HG03575 (cell line): ENCODE measurements at regions not wholly inside any gene's neighbourhood (a gene's known extent, or its start where the extent isn't known, plus 50 kb on each side); places are given as distances from the start of the nearest gene placed in this dataset.
"Not testable (repeated sequence)": the region's sequence is repeated elsewhere in the genome, so short reads cannot be mapped to it uniquely, and the experiment has no call there.

Source experiments
- ATAC-seq: cut with Tn5 transposase; IDR thresholded peaks from one replicate; pipeline ENCODE4 v1.9.1; 2021; ENCODE audit not compliant: unreplicated experiment, insufficient number of reproducible peaks, low FRiP score; ENCODE audit errors: extremely low read depth

- no peak for ATAC-seq
Measured at GRCh38 chrX:13194291-13195103, 125.4 kb downstream of the ATXN3L start.

GRCh38 chrX:13190051-13190450, 129.8 kb downstream of the ATXN3L start:
- ATAC-seq: no peak

- ATAC-seq: no peak
Measured at GRCh38 chrX:13189380-13189779, 130.5 kb downstream of the ATXN3L start.

- no peak for ATAC-seq
Measured at GRCh38 chrX:13188731-13189309, 131.0 kb downstream of the ATXN3L start.

- ATAC-seq: not testable (repeated sequence)
Measured at GRCh38 chrX:13186643-13187042, 133.2 kb downstream of the ATXN3L start.

GRCh38 chrX:13180807-13181206, 136.4 kb upstream of the FAM9C start:
- no peak for ATAC-seq

- no peak for ATAC-seq
Measured at GRCh38 chrX:13179586-13179985, 135.2 kb upstream of the FAM9C start.

- no peak for ATAC-seq
Measured at GRCh38 chrX:13179100-13179499, 134.7 kb upstream of the FAM9C start.

- no peak for ATAC-seq
Measured at GRCh38 chrX:13177921-13178566, 133.6 kb upstream of the FAM9C start.

GRCh38 chrX:13175056-13175455, 130.6 kb upstream of the FAM9C start:
- ATAC-seq: no peak

- ATAC-seq: no peak
Measured at GRCh38 chrX:13170966-13171558, 126.6 kb upstream of the FAM9C start.

GRCh38 chrX:13169684-13170083, 125.3 kb upstream of the FAM9C start:
- ATAC-seq: no peak

GRCh38 chrX:13168269-13168668, 123.8 kb upstream of the FAM9C start:
- no peak for ATAC-seq

- no peak for ATAC-seq
Measured at GRCh38 chrX:13167481-13168231, 123.2 kb upstream of the FAM9C start.

GRCh38 chrX:13165266-13166189, 121.1 kb upstream of the FAM9C start:
- ATAC-seq: no peak

GRCh38 chrX:13164611-13165010, 120.2 kb upstream of the FAM9C start:
- ATAC-seq: no peak

- no peak for ATAC-seq
Measured at GRCh38 chrX:13162772-13163410, 118.5 kb upstream of the FAM9C start.

GRCh38 chrX:13159886-13160285, 115.5 kb upstream of the FAM9C start:
- ATAC-seq: no peak
